OCI-LY3 (cell line): ENCODE measurements at regions not wholly inside any gene's neighbourhood (a gene's known extent, or its start where the extent isn't known, plus 50 kb on each side); places are given as distances from the start of the nearest gene placed in this dataset.

Experiments used
- CTCF ChIP-seq: fragments of 200-600, 300-600 bp; sonication (generic); IDR thresholded peaks from 2 replicates; pipeline ENCODE4 v1.5.1; 2014; ENCODE audit warnings: antibody characterized with exemption, low read length, low read depth
- EZH2phosphoT487 ChIP-seq: fragments of 200-600 bp; shearing (Covaris generic); IDR thresholded peaks from 2 replicates; pipeline ENCODE4 v1.6.1; 2018; ENCODE audit warnings: antibody characterized with exemption, mixed run types, low read depth

- no peak for TF ChIP-seq CTCF
- no peak for TF ChIP-seq EZH2phosphoT487
Observed at GRCh38 chr14:41549282-41549681, 57.4 kb upstream of the LRFN5 start.
